Neuronal stem cell (in vitro differentiated cells): ENCODE measurements at regions not wholly inside any gene's neighbourhood (a gene's known extent, or its start where the extent isn't known, plus 50 kb on each side); places are given as distances from the start of the nearest gene placed in this dataset.

ENCODE experiments used
- DNase-seq: peaks from one replicate; pipeline ENCODE4 v3.0.0-alpha.2; 2013; ENCODE audit warnings: low spot score
- H2AFZ ChIP-seq: one replicate; pipeline ENCODE4 v1.6.1; 2013; ENCODE audit warnings: mild to moderate bottlenecking, low read length, inconsistent platforms
- H2AK5ac ChIP-seq: 2 replicates; pipeline ENCODE4 v1.6.1; 2013; ENCODE audit warnings: low read depth, mild to moderate bottlenecking, inconsistent platforms, low read length, moderate library complexity, mixed read lengths
- H2BK120ac ChIP-seq: 2 replicates; pipeline ENCODE4 v1.6.1; 2013; ENCODE audit warnings: low read depth, mild to moderate bottlenecking, inconsistent platforms, low read length, moderate library complexity, mixed read lengths
- H2BK12ac ChIP-seq: one replicate; pipeline ENCODE4 v1.6.1; 2013; ENCODE audit warnings: low read length, inconsistent platforms
- H2BK15ac ChIP-seq: 2 replicates; pipeline ENCODE4 v1.6.1; 2013; ENCODE audit warnings: mild to moderate bottlenecking, low read length, inconsistent platforms, mixed read lengths
- H2BK5ac ChIP-seq: one replicate; pipeline ENCODE4 v1.6.1; 2013; ENCODE audit warnings: inconsistent platforms, mild to moderate bottlenecking, low read length, moderate library complexity
- H3K14ac ChIP-seq: one replicate; pipeline ENCODE4 v1.6.1; 2013; ENCODE audit warnings: low read length, inconsistent platforms
- H3K18ac ChIP-seq: 2 replicates; pipeline ENCODE4 v1.6.1; 2013; ENCODE audit warnings: low read length, inconsistent platforms
- H3K23ac ChIP-seq: 2 replicates; pipeline ENCODE4 v1.6.1; 2013; ENCODE audit warnings: low read depth, mild to moderate bottlenecking, mixed read lengths, low read length, inconsistent platforms; ENCODE audit not compliant: poor library complexity
- H3K27ac ChIP-seq: replicated peaks from 3 replicates; pipeline ENCODE4 v1.5.1; 2013; ENCODE audit warnings: low read length, inconsistent platforms
- H3K27me3 ChIP-seq, 3 experiments: 2 replicates each; pipeline ENCODE4 v1.6.1; 2013; ENCODE audit warnings: low read length in 3 of 3, mild to moderate bottlenecking in 2 of 3, inconsistent platforms in 1 of 3, low read depth in 1 of 3, mixed read lengths in 1 of 3, moderate library complexity in 1 of 3; ENCODE audit not compliant: control insufficient read depth in 3 of 3, insufficient read depth in 3 of 3
- H3K36me3 ChIP-seq, 2 donors: replicated peaks in 1 of 2; 2 replicates each; pipeline ENCODE4 v1.6.1; 2013; ENCODE audit warnings: low read length in 2 of 2; ENCODE audit not compliant: control insufficient read depth in 2 of 2, insufficient read depth in 2 of 2
- H3K4ac ChIP-seq: 2 replicates; pipeline ENCODE4 v1.6.1; 2013; ENCODE audit warnings: inconsistent platforms, mild to moderate bottlenecking, low read length, moderate library complexity
- H3K4me1 ChIP-seq, 2 donors: 1 replicate in 1 of 2; 2 replicates in 1 of 2; pipeline ENCODE4 v1.6.1; 2013; ENCODE audit warnings: low read length in 2 of 2, low read depth in 1 of 2; ENCODE audit not compliant: control insufficient read depth in 2 of 2, insufficient read depth in 1 of 2
- H3K4me2 ChIP-seq: one replicate; pipeline ENCODE4 v1.6.1; 2013; ENCODE audit warnings: mild to moderate bottlenecking, low read length, inconsistent platforms; ENCODE audit not compliant: insufficient read depth, poor library complexity, severe bottlenecking
- H3K4me3 ChIP-seq, 2 donors: 2 replicates each; pipeline ENCODE4 v1.5.1; 2013; ENCODE audit warnings: low read length in 2 of 2, mild to moderate bottlenecking in 2 of 2, inconsistent platforms in 1 of 2, moderate library complexity in 1 of 2
- H3K79me1 ChIP-seq: one replicate; pipeline ENCODE4 v1.6.1; 2013; ENCODE audit warnings: low read depth, mild to moderate bottlenecking, inconsistent platforms, low read length, moderate library complexity
- H3K9ac ChIP-seq: one replicate; pipeline ENCODE4 v1.6.1; 2013; ENCODE audit warnings: mild to moderate bottlenecking, low read depth, low read length, inconsistent platforms; ENCODE audit not compliant: poor library complexity
- H3K9me3 ChIP-seq, 2 donors: replicated peaks in 1 of 2; 2 replicates each; pipeline versions ENCODE3 to v1.6.1; 2013; ENCODE audit warnings: low read length in 2 of 2, mild to moderate bottlenecking in 2 of 2, inconsistent platforms in 1 of 2, low read depth in 1 of 2, mixed read lengths in 1 of 2, moderate library complexity in 1 of 2; ENCODE audit not compliant: control insufficient read depth in 2 of 2, insufficient read depth in 1 of 2
- H4K8ac ChIP-seq: one replicate; pipeline ENCODE4 v1.6.1; 2013; ENCODE audit warnings: low read depth, mild to moderate bottlenecking, inconsistent platforms, low read length, moderate library complexity
- H4K91ac ChIP-seq: one replicate; pipeline ENCODE4 v1.6.1; 2013; ENCODE audit warnings: low read length, low read depth, mild to moderate bottlenecking, inconsistent platforms; ENCODE audit not compliant: poor library complexity
- WGBS, 2 donors: extraction: QIAGEN DNeasy Blood & Tissue Kit; methylation state at CpG; one replicate each; pipeline ENCODE4 v1.1.7; 2013; ENCODE audit warnings: missing lambda C conversion rate in 2 of 2, mixed read lengths in 1 of 2; ENCODE audit not compliant: insufficient read length in 2 of 2, insufficient replicate concordance in 1 of 2; ENCODE audit errors: extremely low coverage in 2 of 2; 5-methylcytosine and 5-hydroxymethylcytosine counted together

DNA sequence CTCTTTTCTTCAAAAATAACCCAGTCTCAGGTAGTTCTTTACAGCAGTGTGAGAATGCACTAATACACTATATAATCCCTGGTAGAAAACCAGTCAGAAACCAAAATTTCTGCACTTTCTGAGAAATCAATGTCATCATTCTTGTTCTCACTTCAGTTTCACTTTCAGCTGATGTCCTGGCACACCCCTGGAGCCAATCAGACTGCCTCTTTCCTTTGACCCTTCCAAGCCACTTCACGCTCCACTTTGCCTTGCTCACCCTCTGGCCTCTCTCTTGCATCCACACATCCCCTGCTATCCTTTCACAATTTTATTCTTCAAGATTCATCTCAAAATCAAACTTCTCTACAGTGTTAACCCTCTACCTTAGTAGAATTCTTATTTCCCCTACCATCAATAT lies 181.1 kb downstream of the ASCL1 start:
- Histone ChIP-seq H3K14ac (no peak overlapping the region), H3K4me1 (peaks cover 0 to 10% of the 10 kb centered on the region in 2 donors), H3K27ac (no peak overlapping the region), H4K8ac (no peak overlapping the region), H3K23ac (no peak overlapping the region), H2BK12ac (no peak overlapping the region), H2BK120ac (no peak overlapping the region), H3K4ac (no peak overlapping the region), H3K79me1 (no peaks in the 10 kb centered on the region), H3K9ac (no peak overlapping the region), H3K36me3 (no peaks in the 10 kb centered on the region), H4K91ac (no peak overlapping the region), H2AK5ac (no peak overlapping the region), H3K18ac (no peak overlapping the region), H3K4me2 (no peak overlapping the region), H3K9me3 (no peaks in the 10 kb centered on the region), H2AFZ (no peak overlapping the region), H2BK5ac (no peak overlapping the region), H3K27me3 (no peaks in the 10 kb centered on the region), H3K4me3 (no peak overlapping the region), H2BK15ac (no peak overlapping the region)
- DNase-seq: no peak
- no CpG with 5 or more reads among the region's 1 CpG for WGBS, 2 donors

DNA sequence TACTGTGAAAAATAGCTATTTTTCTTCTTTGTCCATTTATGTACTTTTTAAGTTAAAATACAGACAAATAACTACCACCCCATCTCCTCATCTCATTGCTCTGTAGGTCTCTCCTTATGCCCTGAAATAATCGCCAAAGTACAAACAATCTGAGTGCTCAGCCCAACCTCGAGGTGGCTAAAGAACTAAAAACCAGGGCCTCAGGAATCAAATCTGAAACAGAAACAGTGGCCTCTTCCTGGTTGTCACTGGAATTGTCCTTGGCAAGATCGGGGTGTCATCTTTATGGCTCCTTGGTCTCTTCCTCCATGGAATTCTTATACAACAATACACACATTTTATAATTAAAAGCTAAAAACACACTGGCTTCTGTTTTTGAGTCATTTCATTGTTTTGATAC lies 182.4 kb downstream of the ASCL1 start:
- Histone ChIP-seq H2BK120ac (no peak overlapping the region), H3K27me3 (no peaks in the 10 kb centered on the region), H4K91ac (no peak overlapping the region), H3K23ac (no peak overlapping the region), H2AK5ac (no peak overlapping the region), H3K4me2 (no peak overlapping the region), H2BK5ac (no peak overlapping the region), H3K4me1 (peaks cover 0 to 10% of the 10 kb centered on the region in 2 donors), H3K4ac (no peak overlapping the region), H3K27ac (no peak overlapping the region), H3K14ac (no peak overlapping the region), H3K18ac (no peak overlapping the region), H2BK15ac (no peak overlapping the region), H3K9me3 (no peaks in the 10 kb centered on the region), H4K8ac (no peak overlapping the region), H2AFZ (no peak overlapping the region), H3K36me3 (no peaks in the 10 kb centered on the region), H3K9ac (no peak overlapping the region), H2BK12ac (no peak overlapping the region), H3K79me1 (no peaks in the 10 kb centered on the region), H3K4me3 (no peak overlapping the region)
- DNase-seq: no peak
- WGBS, 2 donors: no CpG with 5 or more reads among the region's 3 CpGs

DNA sequence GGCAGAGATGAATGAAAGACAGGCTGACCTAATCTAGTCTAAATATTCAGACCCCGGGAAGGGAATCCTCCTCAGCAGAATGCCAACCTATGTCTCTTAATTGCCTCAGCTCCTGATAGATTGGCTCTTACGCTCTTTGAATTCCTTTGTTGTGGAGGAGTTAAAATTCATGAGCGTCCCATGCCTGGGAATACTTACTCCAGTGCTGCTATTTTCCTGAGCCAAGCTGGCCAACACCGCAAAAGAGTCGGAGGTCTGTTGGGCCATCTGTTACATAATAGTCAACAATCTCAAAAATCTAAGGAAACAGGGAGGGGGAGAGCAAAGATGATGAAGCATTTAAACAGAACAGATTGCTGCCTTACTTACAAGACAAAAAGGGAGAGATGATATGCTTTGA lies 182.8 kb downstream of the ASCL1 start:
- no CpG with 5 or more reads among the region's 5 CpGs for WGBS, 2 donors
- Histone ChIP-seq H3K36me3 (no peaks in the 10 kb centered on the region), H3K18ac (no peak overlapping the region), H3K9ac (no peak overlapping the region), H3K4me2 (no peak overlapping the region), H3K14ac (no peak overlapping the region), H3K79me1 (no peaks in the 10 kb centered on the region), H3K4me3 (no peak overlapping the region), H2BK120ac (no peak overlapping the region), H3K27ac (no peak overlapping the region), H2AK5ac (no peak overlapping the region), H3K4ac (no peak overlapping the region), H4K8ac (no peak overlapping the region), H3K4me1 (peaks cover 0 to 10% of the 10 kb centered on the region in 2 donors), H4K91ac (no peak overlapping the region), H3K23ac (no peak overlapping the region), H2BK12ac (no peak overlapping the region), H3K9me3 (no peaks in the 10 kb centered on the region), H3K27me3 (no peaks in the 10 kb centered on the region), H2AFZ (no peak overlapping the region), H2BK5ac (no peak overlapping the region), H2BK15ac (no peak overlapping the region)
- peak; percentile 20 for DNase-seq

DNA sequence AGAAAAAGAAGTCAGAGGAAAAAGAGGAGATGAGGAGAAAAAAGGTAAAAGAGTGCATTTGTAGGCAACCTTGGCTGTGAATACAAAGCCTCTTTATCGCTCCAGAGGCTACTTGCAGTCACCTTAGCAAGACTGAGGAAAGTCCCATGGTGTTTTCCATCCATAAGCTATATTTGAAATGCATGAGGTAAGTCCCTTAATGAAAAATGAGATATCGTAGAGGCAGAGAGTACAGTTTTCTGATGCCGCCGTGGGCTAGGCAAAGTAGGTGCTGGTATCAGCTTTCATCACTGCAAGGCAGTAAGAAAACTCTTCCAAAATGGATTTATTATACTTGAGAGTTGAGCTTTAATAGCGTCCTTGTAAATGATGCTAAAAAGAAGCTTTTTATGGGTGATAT lies 186.8 kb downstream of the ASCL1 start:
- no peaks in the 10 kb centered on the region for H3K36me3 ChIP-seq
- H3K14ac ChIP-seq: no peak overlapping the region
- no peak overlapping the region for H3K18ac ChIP-seq
- no peak overlapping the region for H4K8ac ChIP-seq
- no peak overlapping the region for H3K4ac ChIP-seq
- no peak overlapping the region for H3K4me3 ChIP-seq
- H2BK5ac ChIP-seq: no peak overlapping the region
- H2BK12ac ChIP-seq: no peak overlapping the region
- H3K79me1 ChIP-seq: no peaks in the 10 kb centered on the region
- H3K4me2 ChIP-seq: no peak overlapping the region
- no peak overlapping the region for H2AK5ac ChIP-seq
- no peaks in the 10 kb centered on the region for H3K9me3 ChIP-seq
- DNase-seq: no peak
- no peak overlapping the region for H3K9ac ChIP-seq
- WGBS, 2 donors: no CpG with 5 or more reads among the region's 5 CpGs
- H2BK15ac ChIP-seq: no peak overlapping the region
- peaks cover 0 to 10% of the 10 kb centered on the region in 2 donors for H3K4me1 ChIP-seq
- no peak overlapping the region for H3K23ac ChIP-seq
- H2AFZ ChIP-seq: no peak overlapping the region
- no peak overlapping the region for H3K27ac ChIP-seq
- no peaks in the 10 kb centered on the region for H3K27me3 ChIP-seq
- H4K91ac ChIP-seq: no peak overlapping the region
- no peak overlapping the region for H2BK120ac ChIP-seq
